DOHH2 (cell line): ENCODE measurements at regions not wholly inside any gene's neighbourhood (a gene's known extent, or its start where the extent isn't known, plus 50 kb on each side); places are given as distances from the start of the nearest gene placed in this dataset.

Source experiments
- H3F3A ChIP-seq: fragments of 200-600 bp; sonication (generic), shearing (Covaris generic); 2 replicates; pipeline ENCODE4 v1.6.0; 2016; ENCODE audit warnings: antibody characterized with exemption, mild to moderate bottlenecking; ENCODE audit not compliant: control insufficient read depth, insufficient read depth
- H3K27ac ChIP-seq: fragments of 200-600 bp; sonication (generic); 2 replicates; pipeline ENCODE4 v1.5.1; 2014; ENCODE audit warnings: low read depth, mild to moderate bottlenecking, low read length, moderate library complexity
- H3K27me3 ChIP-seq: fragments of 200-600 bp; sonication (generic); 2 replicates; pipeline ENCODE4 v1.6.1; 2014; ENCODE audit warnings: mild to moderate bottlenecking, low read length, mixed read lengths; ENCODE audit not compliant: control insufficient read depth
- H3K36me3 ChIP-seq: fragments of 200-600 bp; sonication (generic); 2 replicates; pipeline ENCODE4 v1.6.1; 2014; ENCODE audit warnings: mild to moderate bottlenecking, low read length, moderate library complexity, mixed read lengths; ENCODE audit not compliant: control insufficient read depth
- H3K4me1 ChIP-seq: fragments of 200-600 bp; sonication (generic); 2 replicates; pipeline ENCODE4 v1.6.1; 2014; ENCODE audit warnings: mild to moderate bottlenecking, low read length, mixed read lengths; ENCODE audit not compliant: control insufficient read depth
- H3K4me2 ChIP-seq: fragments of 200-600 bp; sonication (generic); 2 replicates; pipeline ENCODE4 v1.6.0; 2014; ENCODE audit warnings: mild to moderate bottlenecking, low read length, moderate library complexity
- H3K4me3 ChIP-seq: fragments of 200-600 bp; sonication (generic); 2 replicates; pipeline ENCODE4 v1.5.1; 2014; ENCODE audit warnings: mild to moderate bottlenecking, low read length, mixed read lengths
- H3K79me2 ChIP-seq: fragments of 200-600 bp; sonication (generic); 2 replicates; pipeline ENCODE4 v1.6.1; 2014; ENCODE audit warnings: mild to moderate bottlenecking, low read length, mixed read lengths; ENCODE audit not compliant: control insufficient read depth
- H3K9me2 ChIP-seq: fragments of 200-600 bp; sonication (generic); replicated peaks from 2 replicates; pipeline ENCODE4 v1.6.1; 2014; ENCODE audit warnings: mild to moderate bottlenecking, low read length, mixed read lengths; ENCODE audit not compliant: control insufficient read depth
- H3K9me3 ChIP-seq: fragments of 200-600 bp; sonication (generic); 2 replicates; pipeline ENCODE4 v1.6.1; 2014; ENCODE audit warnings: antibody characterized with exemption, low read length, mixed read lengths; ENCODE audit not compliant: control insufficient read depth, insufficient read depth
- H4K20me1 ChIP-seq: fragments of 200-600 bp; sonication (generic); 2 replicates; pipeline ENCODE4 v1.6.0; 2014; ENCODE audit warnings: low read depth, mild to moderate bottlenecking, antibody characterized with exemption, low read length, moderate library complexity; ENCODE audit not compliant: control insufficient read depth, insufficient read depth
- EZH2phosphoT487 ChIP-seq: fragments of 200-600 bp; sonication (generic); IDR thresholded peaks from 2 replicates; pipeline ENCODE4 v1.6.1; 2017; ENCODE audit warnings: borderline replicate concordance, mild to moderate bottlenecking, antibody characterized with exemption, low read length, moderate library complexity, mixed read lengths
- TF ChIP-seq, protein P1 (sequence below): fragments of 200-600 bp; sonication (generic); IDR thresholded peaks from one replicate; pipeline ENCODE4 v1.5.1; 2014; ENCODE audit warnings: antibody characterized with exemption, mild to moderate bottlenecking, low read depth, low read length; ENCODE audit not compliant: poor library complexity, severe bottlenecking

DNA sequence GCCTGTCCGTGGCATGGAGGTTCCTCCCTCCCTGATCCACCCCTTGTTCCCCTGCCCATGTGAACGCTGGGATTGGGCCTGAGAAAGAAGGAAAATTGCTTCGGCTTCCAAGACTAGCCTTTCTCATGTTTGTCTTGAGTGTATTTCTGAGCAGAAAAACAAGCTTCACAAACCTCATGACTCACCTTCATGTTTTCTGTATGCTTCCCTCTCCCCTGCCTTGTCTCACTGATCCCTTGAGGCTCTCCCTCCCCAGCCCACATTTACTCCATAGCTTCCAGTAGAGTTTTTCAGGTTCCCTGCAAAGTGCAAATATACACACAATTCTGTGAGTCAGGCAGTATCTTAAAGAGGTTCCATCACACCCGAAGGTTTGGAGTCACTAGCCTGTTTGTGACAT is 572.4 kb downstream of the UQCRFS1 start:
- no peaks in the 10 kb centered on the region for H4K20me1 ChIP-seq
- H3K4me2 ChIP-seq: no peak overlapping the region
- H3K27me3 ChIP-seq: no peaks in the 10 kb centered on the region
- no peak for TF ChIP-seq EZH2phosphoT487
- TF ChIP-seq, protein P1, sequence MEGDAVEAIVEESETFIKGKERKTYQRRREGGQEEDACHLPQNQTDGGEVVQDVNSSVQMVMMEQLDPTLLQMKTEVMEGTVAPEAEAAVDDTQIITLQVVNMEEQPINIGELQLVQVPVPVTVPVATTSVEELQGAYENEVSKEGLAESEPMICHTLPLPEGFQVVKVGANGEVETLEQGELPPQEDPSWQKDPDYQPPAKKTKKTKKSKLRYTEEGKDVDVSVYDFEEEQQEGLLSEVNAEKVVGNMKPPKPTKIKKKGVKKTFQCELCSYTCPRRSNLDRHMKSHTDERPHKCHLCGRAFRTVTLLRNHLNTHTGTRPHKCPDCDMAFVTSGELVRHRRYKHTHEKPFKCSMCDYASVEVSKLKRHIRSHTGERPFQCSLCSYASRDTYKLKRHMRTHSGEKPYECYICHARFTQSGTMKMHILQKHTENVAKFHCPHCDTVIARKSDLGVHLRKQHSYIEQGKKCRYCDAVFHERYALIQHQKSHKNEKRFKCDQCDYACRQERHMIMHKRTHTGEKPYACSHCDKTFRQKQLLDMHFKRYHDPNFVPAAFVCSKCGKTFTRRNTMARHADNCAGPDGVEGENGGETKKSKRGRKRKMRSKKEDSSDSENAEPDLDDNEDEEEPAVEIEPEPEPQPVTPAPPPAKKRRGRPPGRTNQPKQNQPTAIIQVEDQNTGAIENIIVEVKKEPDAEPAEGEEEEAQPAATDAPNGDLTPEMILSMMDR: no peak
- H3K4me1 ChIP-seq: no peaks in the 10 kb centered on the region
- H3K36me3 ChIP-seq: no peaks in the 10 kb centered on the region
- H3F3A ChIP-seq: no peaks in the 10 kb centered on the region
- H3K4me3 ChIP-seq: no peak overlapping the region
- no peaks in the 10 kb centered on the region for H3K79me2 ChIP-seq
- no peaks in the 10 kb centered on the region for H3K9me2 ChIP-seq
- H3K27ac ChIP-seq: no peak overlapping the region
- no peaks in the 10 kb centered on the region for H3K9me3 ChIP-seq

- Histone ChIP-seq H3K9me3 (no peaks in the 10 kb centered on the region), H3K4me1 (no peaks in the 10 kb centered on the region), H3F3A (no peaks in the 10 kb centered on the region), H3K4me2 (no peak overlapping the region), H3K27ac (no peak overlapping the region), H3K36me3 (no peaks in the 10 kb centered on the region), H4K20me1 (no peaks in the 10 kb centered on the region), H3K9me2 (no peaks in the 10 kb centered on the region), H3K27me3 (no peaks in the 10 kb centered on the region), H3K4me3 (no peak overlapping the region), H3K79me2 (no peaks in the 10 kb centered on the region)
- TF ChIP-seq, protein P1: no peak
- no peak for TF ChIP-seq EZH2phosphoT487
Observed at GRCh38 chr19:28638445-28638844, 574.5 kb downstream of the UQCRFS1 start.

DNA sequence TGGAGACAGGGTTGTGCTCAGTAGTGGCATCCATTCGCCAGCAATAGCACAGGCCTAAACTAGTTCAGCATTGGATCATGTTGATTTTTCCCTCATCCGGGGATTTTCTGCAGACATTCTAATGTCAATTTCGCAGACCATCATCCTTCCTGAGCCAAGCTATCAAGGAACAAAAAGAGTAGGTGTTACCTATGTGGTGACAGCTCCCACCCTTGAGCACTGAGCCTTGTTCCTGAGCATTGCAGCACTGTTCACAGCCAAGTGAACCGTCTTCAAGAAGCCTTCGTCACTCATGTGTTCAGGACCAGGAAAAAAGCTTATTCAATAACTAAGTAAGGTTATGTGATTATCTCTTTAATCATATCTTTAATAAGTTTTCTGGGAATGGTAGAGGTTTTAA is 576.2 kb downstream of the UQCRFS1 start:
- Histone ChIP-seq H4K20me1 (no peaks in the 10 kb centered on the region), H3K36me3 (no peaks in the 10 kb centered on the region), H3K79me2 (no peaks in the 10 kb centered on the region), H3K9me2 (no peaks in the 10 kb centered on the region), H3K4me1 (no peaks in the 10 kb centered on the region), H3K4me3 (no peak overlapping the region), H3K27ac (no peak overlapping the region), H3K9me3 (no peaks in the 10 kb centered on the region), H3K27me3 (no peaks in the 10 kb centered on the region), H3F3A (no peaks in the 10 kb centered on the region), H3K4me2 (no peak overlapping the region)
- TF ChIP-seq, protein P1: no peak
- no peak for TF ChIP-seq EZH2phosphoT487
